Activated T-helper 2 cell treated with anti-CD3 and anti-CD28 coated beads, Interferon-gamma antibody, Interleukin-2, Interleukin-4, amounts not matched to agents 10 μg/mL and 5 μg/mL and 100 μg/mL, durations not matched to agents 14 hours and 24 hours and 36 hours (primary cell): ENCODE measurements at regions not wholly inside any gene's neighbourhood (a gene's known extent, or its start where the extent isn't known, plus 50 kb on each side); places are given as distances from the start of the nearest gene placed in this dataset.

Experiments used
- DNase-seq: peaks from one replicate; pipeline ENCODE4 v3.0.0; 2021; ENCODE audit warnings: low spot score
- H3K27ac Mint-ChIP-seq: one replicate; pipeline ENCODE4 v1.8.0; 2021; ENCODE audit warnings: mixed read lengths
- H3K27me3 Mint-ChIP-seq: one replicate; pipeline ENCODE4 v1.8.0; 2021; ENCODE audit warnings: low read depth, mixed read lengths
- H3K36me3 Mint-ChIP-seq: one replicate; pipeline ENCODE4 v1.8.0; 2021; ENCODE audit warnings: low read depth, mixed read lengths
- H3K4me1 Mint-ChIP-seq: one replicate; pipeline ENCODE4 v1.8.0; 2021; ENCODE audit warnings: low read depth, mixed read lengths
- H3K4me3 Mint-ChIP-seq: one replicate; pipeline ENCODE4 v1.8.0; 2021; ENCODE audit warnings: low read depth, mild to moderate bottlenecking, moderate library complexity, mixed read lengths
- H3K9me3 Mint-ChIP-seq: one replicate; pipeline ENCODE4 v1.8.0; 2021; ENCODE audit warnings: mixed read lengths
- intact Hi-C: fragments of 100-400 bp; cut with micrococcal nuclease; formaldehyde crosslinking; loops from one replicate; pipeline ENCODE4 v1.15.1; 2023

- H3K27ac Mint-ChIP-seq = no peak overlapping the region
- no peaks in the 10 kb centered on the region for H3K36me3 Mint-ChIP-seq
- no peaks in the 10 kb centered on the region for H3K27me3 Mint-ChIP-seq
- no peak overlapping the region for H3K4me3 Mint-ChIP-seq
- no peak for DNase-seq
- H3K9me3 Mint-ChIP-seq = peaks cover 16% of the 10 kb centered on the region
- H3K4me1 Mint-ChIP-seq = no peaks in the 10 kb centered on the region
- intact Hi-C loops = no loop called here
Observed at GRCh38 chr18:7394050-7394659, 163.3 kb downstream of the LRRC30 start.

- H3K4me1 Mint-ChIP-seq = no peaks in the 10 kb centered on the region
- H3K36me3 Mint-ChIP-seq = no peaks in the 10 kb centered on the region
- H3K27me3 Mint-ChIP-seq = no peaks in the 10 kb centered on the region
- no peak overlapping the region for H3K4me3 Mint-ChIP-seq
- intact Hi-C loops = no loop called here
- DNase-seq = no peak
- no peak overlapping the region for H3K27ac Mint-ChIP-seq
- peaks cover 11% of the 10 kb centered on the region for H3K9me3 Mint-ChIP-seq
Observed at GRCh38 chr18:7395566-7395965, 164.7 kb downstream of the LRRC30 start.

GRCh38 chr18:7413906-7414305 lies 153.2 kb upstream of the PTPRM start:
- no peak overlapping the region for H3K27ac Mint-ChIP-seq
- H3K4me1 Mint-ChIP-seq = no peaks in the 10 kb centered on the region
- no peak for DNase-seq
- intact Hi-C loops = no loop called here
- H3K4me3 Mint-ChIP-seq = no peak overlapping the region
- H3K9me3 Mint-ChIP-seq = peaks cover 19% of the 10 kb centered on the region
- H3K36me3 Mint-ChIP-seq = no peaks in the 10 kb centered on the region
- H3K27me3 Mint-ChIP-seq = no peaks in the 10 kb centered on the region

- intact Hi-C loops = no loop called here
- Mint-ChIP-seq H3K27me3 (no peaks in the 10 kb centered on the region), H3K36me3 (no peaks in the 10 kb centered on the region), H3K4me1 (no peaks in the 10 kb centered on the region), H3K9me3 (peaks cover 21% of the 10 kb centered on the region), H3K4me3 (no peak overlapping the region), H3K27ac (no peak overlapping the region)
- DNase-seq = no peak
Observed at GRCh38 chr18:7414459-7414858, 152.7 kb upstream of the PTPRM start.

- DNase-seq = no peak
- intact Hi-C loops = no loop called here
Observed at GRCh38 chr18:7415081-7415894, 151.8 kb upstream of the PTPRM start.

GRCh38 chr18:7417727-7418126 lies 149.4 kb upstream of the PTPRM start:
- Mint-ChIP-seq H3K4me3 (no peak overlapping the region), H3K27ac (no peak overlapping the region), H3K27me3 (no peaks in the 10 kb centered on the region), H3K36me3 (no peaks in the 10 kb centered on the region), H3K4me1 (no peaks in the 10 kb centered on the region), H3K9me3 (peaks cover 26% of the 10 kb centered on the region)
- DNase-seq = no peak
- intact Hi-C loops = no loop called here

More at GRCh38 chr18:7415081-7415894, 151.8 kb upstream of the PTPRM start:
- H3K4me1 Mint-ChIP-seq = no peaks in the 10 kb centered on the region
- H3K27ac Mint-ChIP-seq = no peak overlapping the region
- no peaks in the 10 kb centered on the region for H3K36me3 Mint-ChIP-seq
- no peak overlapping the region for H3K4me3 Mint-ChIP-seq
- H3K9me3 Mint-ChIP-seq = peaks cover 25% of the 10 kb centered on the region
- H3K27me3 Mint-ChIP-seq = no peaks in the 10 kb centered on the region

- Mint-ChIP-seq H3K4me3 (no peak overlapping the region), H3K27me3 (no peaks in the 10 kb centered on the region), H3K9me3 (peaks cover 12% of the 10 kb centered on the region), H3K4me1 (no peaks in the 10 kb centered on the region), H3K36me3 (no peaks in the 10 kb centered on the region), H3K27ac (no peak overlapping the region)
- intact Hi-C loops = no loop called here
- DNase-seq = no peak
Observed at GRCh38 chr18:7429831-7430230, 137.3 kb upstream of the PTPRM start.

GRCh38 chr18:7436166-7436565 lies 130.9 kb upstream of the PTPRM start:
- H3K9me3 Mint-ChIP-seq = no peaks in the 10 kb centered on the region
- no peak overlapping the region for H3K4me3 Mint-ChIP-seq
- DNase-seq = no peak
- H3K36me3 Mint-ChIP-seq = no peaks in the 10 kb centered on the region
- no peak overlapping the region for H3K27ac Mint-ChIP-seq
- no peaks in the 10 kb centered on the region for H3K27me3 Mint-ChIP-seq
- H3K4me1 Mint-ChIP-seq = no peaks in the 10 kb centered on the region
- intact Hi-C loops = no loop called here

- H3K4me1 Mint-ChIP-seq = no peaks in the 10 kb centered on the region
- no peak overlapping the region for H3K4me3 Mint-ChIP-seq
- H3K36me3 Mint-ChIP-seq = no peaks in the 10 kb centered on the region
- H3K9me3 Mint-ChIP-seq = no peaks in the 10 kb centered on the region
- H3K27me3 Mint-ChIP-seq = no peaks in the 10 kb centered on the region
- H3K27ac Mint-ChIP-seq = no peak overlapping the region
- intact Hi-C loops = no loop called here
- no peak for DNase-seq
Observed at GRCh38 chr18:7437870-7438269, 129.2 kb upstream of the PTPRM start.

- no peak overlapping the region for H3K27ac Mint-ChIP-seq
- H3K9me3 Mint-ChIP-seq = no peaks in the 10 kb centered on the region
- no peak overlapping the region for H3K4me3 Mint-ChIP-seq
- H3K27me3 Mint-ChIP-seq = no peaks in the 10 kb centered on the region
- intact Hi-C loops = no loop called here
- no peaks in the 10 kb centered on the region for H3K4me1 Mint-ChIP-seq
- H3K36me3 Mint-ChIP-seq = no peaks in the 10 kb centered on the region
- DNase-seq = no peak
Observed at GRCh38 chr18:7438646-7439045, 128.5 kb upstream of the PTPRM start.

GRCh38 chr18:7447318-7448028 lies 119.6 kb upstream of the PTPRM start:
- no peak overlapping the region for H3K27ac Mint-ChIP-seq
- no peaks in the 10 kb centered on the region for H3K9me3 Mint-ChIP-seq
- no peaks in the 10 kb centered on the region for H3K4me1 Mint-ChIP-seq

GRCh38 chr18:7452331-7452730 lies 114.8 kb upstream of the PTPRM start:
- no peaks in the 10 kb centered on the region for H3K27me3 Mint-ChIP-seq
- DNase-seq = no peak
- intact Hi-C loops = no loop called here

More at GRCh38 chr18:7447318-7448028, 119.6 kb upstream of the PTPRM start:
- intact Hi-C loops = no loop called here
- Mint-ChIP-seq H3K27me3 (no peaks in the 10 kb centered on the region), H3K4me3 (no peak overlapping the region), H3K36me3 (no peaks in the 10 kb centered on the region)
- no peak for DNase-seq

GRCh38 chr18:7454429-7454828 lies 112.7 kb upstream of the PTPRM start:
- H3K4me3 Mint-ChIP-seq = no peak overlapping the region
- DNase-seq = no peak
- no peaks in the 10 kb centered on the region for H3K36me3 Mint-ChIP-seq
- no peak overlapping the region for H3K27ac Mint-ChIP-seq
- intact Hi-C loops = no loop called here
- H3K4me1 Mint-ChIP-seq = no peaks in the 10 kb centered on the region
- H3K27me3 Mint-ChIP-seq = no peaks in the 10 kb centered on the region
- no peaks in the 10 kb centered on the region for H3K9me3 Mint-ChIP-seq

More at GRCh38 chr18:7452331-7452730, 114.8 kb upstream of the PTPRM start:
- H3K27ac Mint-ChIP-seq = no peak overlapping the region
- H3K9me3 Mint-ChIP-seq = no peaks in the 10 kb centered on the region
- H3K4me1 Mint-ChIP-seq = no peaks in the 10 kb centered on the region
- no peak overlapping the region for H3K4me3 Mint-ChIP-seq
- H3K36me3 Mint-ChIP-seq = no peaks in the 10 kb centered on the region
